ENCODE measurements at regions not wholly inside any gene's neighbourhood (a gene's known extent, or its start where the extent isn't known, plus 50 kb on each side); places are given as distances from the start of the nearest gene placed in this dataset.
"Not testable (repeated sequence)": the region's sequence is repeated elsewhere in the genome, so short reads cannot be mapped to it uniquely, and the experiment has no call there.

DNA sequence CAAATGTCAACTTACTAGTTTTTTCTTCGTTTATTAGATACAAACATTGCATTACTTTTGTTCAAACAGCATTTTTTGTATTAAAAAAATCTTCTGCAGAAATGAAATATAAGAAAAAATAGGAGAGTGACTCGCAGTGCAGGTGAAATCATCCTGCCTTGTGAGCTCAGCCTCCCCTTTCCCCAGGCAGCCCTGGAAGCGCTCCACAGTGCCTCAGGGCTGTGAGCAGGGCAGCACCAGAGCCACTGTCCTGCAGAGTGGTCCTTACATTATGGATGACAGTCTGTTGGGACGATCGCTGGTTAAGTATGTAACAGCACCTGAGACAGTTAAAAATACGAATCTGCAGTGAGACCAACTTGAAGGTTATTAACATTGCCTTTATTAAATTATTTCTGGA, 695.4 kb upstream of the POM121L12 start:
- no peak for DNase-seq

DNA sequence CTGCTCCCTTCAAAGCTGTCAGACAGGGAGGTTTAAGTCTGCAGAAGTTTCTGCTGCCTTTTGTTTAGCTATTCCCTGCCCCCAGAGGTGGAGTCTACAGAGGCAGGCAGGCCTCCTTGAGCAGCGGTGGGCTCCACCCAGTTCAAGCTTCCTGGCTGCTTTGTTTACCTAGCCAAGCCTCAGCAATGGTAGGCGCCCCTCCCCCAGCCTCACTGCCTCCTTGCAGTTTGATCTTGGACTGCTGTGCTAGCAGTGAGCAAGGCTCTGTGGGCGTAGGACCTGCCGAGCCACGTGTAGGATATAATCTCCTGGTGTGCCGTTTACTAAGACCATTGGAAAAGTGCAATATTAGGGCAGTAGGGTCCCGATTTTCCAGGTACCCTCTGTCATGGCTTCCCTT, 707.1 kb upstream of the POM121L12 start:
- H3K36me3 ChIP-seq (ENCODE audit: low read depth); intact Hi-C loops (cut with DNase I, micrococcal nuclease); H3K4me3 ChIP-seq; ATAC-seq; H3K4me1 ChIP-seq (ENCODE audit: low read depth); H3K9me3 ChIP-seq: not testable (repeated sequence)
- peak in 2 of 3 donors; percentile 7 to 23 for DNase-seq

More for the DNA sequence above, 695.4 kb upstream of the POM121L12 start:
- no peaks in the 10 kb centered on the region for H3K4me1 ChIP-seq (ENCODE audit: low read depth)
- intact Hi-C loops (cut with DNase I, micrococcal nuclease) = no loop called here
- no peak for ATAC-seq
- no peaks in the 10 kb centered on the region for H3K36me3 ChIP-seq (ENCODE audit: low read depth)
- H3K9me3 ChIP-seq = no peaks in the 10 kb centered on the region
- TF ChIP-seq, protein P1, sequence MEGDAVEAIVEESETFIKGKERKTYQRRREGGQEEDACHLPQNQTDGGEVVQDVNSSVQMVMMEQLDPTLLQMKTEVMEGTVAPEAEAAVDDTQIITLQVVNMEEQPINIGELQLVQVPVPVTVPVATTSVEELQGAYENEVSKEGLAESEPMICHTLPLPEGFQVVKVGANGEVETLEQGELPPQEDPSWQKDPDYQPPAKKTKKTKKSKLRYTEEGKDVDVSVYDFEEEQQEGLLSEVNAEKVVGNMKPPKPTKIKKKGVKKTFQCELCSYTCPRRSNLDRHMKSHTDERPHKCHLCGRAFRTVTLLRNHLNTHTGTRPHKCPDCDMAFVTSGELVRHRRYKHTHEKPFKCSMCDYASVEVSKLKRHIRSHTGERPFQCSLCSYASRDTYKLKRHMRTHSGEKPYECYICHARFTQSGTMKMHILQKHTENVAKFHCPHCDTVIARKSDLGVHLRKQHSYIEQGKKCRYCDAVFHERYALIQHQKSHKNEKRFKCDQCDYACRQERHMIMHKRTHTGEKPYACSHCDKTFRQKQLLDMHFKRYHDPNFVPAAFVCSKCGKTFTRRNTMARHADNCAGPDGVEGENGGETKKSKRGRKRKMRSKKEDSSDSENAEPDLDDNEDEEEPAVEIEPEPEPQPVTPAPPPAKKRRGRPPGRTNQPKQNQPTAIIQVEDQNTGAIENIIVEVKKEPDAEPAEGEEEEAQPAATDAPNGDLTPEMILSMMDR (IDR thresholded peaks at IDR 0.05) = no peak
- H3K4me3 ChIP-seq = no peak overlapping the region

DNA sequence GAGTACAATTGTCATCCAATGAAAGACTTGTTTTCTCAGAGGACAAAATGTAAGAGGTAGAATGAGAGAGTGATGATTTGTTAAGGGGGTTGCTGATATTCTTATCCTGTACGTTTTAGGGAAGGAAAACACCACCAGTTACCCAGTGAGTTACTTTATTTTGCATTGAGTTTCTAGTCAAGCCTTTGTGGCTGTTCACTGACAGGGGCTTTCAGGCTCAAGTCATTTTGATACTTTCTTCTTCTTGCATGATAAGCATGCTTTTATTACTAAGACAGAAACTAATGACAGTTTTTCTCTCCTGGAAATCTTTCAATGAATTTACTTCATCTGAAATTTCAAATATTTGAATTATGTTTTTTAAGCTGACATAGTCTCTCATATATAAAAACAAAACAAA, 710.2 kb upstream of the POM121L12 start:
- DNase-seq = no peak

DNA sequence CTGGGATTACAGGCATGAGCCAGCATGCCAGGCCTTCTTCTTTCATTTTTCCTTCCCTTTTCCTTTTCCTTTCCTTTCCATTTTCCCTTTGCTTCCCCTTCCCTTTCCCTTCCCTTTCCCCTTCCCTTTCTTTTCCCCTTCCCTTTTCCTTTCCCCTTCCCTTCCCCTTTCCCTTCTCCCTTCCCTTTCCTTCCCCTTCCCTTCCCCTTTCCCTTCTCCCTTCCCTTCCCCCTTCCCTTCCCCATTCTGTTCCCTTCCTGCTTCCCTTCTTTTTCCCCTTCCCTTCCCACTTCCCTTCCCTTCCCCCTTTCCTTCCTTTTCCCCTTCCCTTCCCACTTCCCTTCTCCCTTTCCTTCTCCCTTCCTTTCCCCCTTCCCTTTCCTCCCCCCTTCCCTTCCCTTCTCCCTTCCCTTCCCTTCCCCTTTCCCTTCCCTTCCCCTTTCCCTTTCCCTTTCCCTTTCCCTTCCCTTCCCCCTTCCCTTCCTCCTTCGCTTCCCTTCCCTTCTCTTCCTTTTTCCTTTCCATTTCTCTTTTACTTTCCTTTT, 712.2 kb upstream of the POM121L12 start:
- TF ChIP-seq, protein P1 (IDR thresholded peaks at IDR 0.05) = no peak
- Histone ChIP-seq H3K36me3 (ENCODE audit: low read depth) (no peaks in the 10 kb centered on the region), H3K4me3 (no peak overlapping the region), H3K9me3 (no peaks in the 10 kb centered on the region), H3K4me1 (ENCODE audit: low read depth) (no peaks in the 10 kb centered on the region)
- ATAC-seq = no peak
- intact Hi-C loops (cut with DNase I, micrococcal nuclease) = no loop called here
- no peak for DNase-seq

More for the DNA sequence above, 710.2 kb upstream of the POM121L12 start:
- H3K4me1 ChIP-seq (ENCODE audit: low read depth) = no peaks in the 10 kb centered on the region
- intact Hi-C loops (cut with DNase I, micrococcal nuclease) = no loop called here
- H3K4me3 ChIP-seq = no peak overlapping the region
- H3K36me3 ChIP-seq (ENCODE audit: low read depth) = no peaks in the 10 kb centered on the region
- TF ChIP-seq, protein P1 (IDR thresholded peaks at IDR 0.05) = no peak
- ATAC-seq = no peak
- no peaks in the 10 kb centered on the region for H3K9me3 ChIP-seq

DNA sequence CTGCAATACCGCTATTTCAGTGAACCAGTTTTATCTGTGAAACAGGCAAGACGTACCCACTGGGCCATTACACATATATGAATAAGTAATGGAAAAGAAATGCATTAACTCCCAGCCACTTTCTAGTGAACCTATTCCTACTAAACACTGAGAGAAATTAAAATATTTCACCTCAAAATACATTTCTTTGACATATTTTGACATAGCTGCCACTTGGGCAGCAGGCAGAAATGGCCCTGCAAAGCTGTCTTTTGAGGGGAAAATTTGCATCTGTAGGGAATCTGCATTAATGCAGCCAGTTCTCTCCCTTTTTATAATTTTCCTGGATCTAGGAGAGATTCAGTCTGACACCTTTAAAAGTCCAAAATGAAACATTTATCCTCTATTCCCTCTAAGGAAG, 714.8 kb upstream of the POM121L12 start:
- no peaks in the 10 kb centered on the region for H3K36me3 ChIP-seq (ENCODE audit: low read depth)
- intact Hi-C loops (cut with DNase I, micrococcal nuclease) = no loop called here
- H3K4me3 ChIP-seq = no peak overlapping the region
- no peaks in the 10 kb centered on the region for H3K9me3 ChIP-seq
- ATAC-seq = no peak
- DNase-seq = no peak
- TF ChIP-seq, protein P1 (IDR thresholded peaks at IDR 0.05) = no peak
- no peaks in the 10 kb centered on the region for H3K4me1 ChIP-seq (ENCODE audit: low read depth)

DNA sequence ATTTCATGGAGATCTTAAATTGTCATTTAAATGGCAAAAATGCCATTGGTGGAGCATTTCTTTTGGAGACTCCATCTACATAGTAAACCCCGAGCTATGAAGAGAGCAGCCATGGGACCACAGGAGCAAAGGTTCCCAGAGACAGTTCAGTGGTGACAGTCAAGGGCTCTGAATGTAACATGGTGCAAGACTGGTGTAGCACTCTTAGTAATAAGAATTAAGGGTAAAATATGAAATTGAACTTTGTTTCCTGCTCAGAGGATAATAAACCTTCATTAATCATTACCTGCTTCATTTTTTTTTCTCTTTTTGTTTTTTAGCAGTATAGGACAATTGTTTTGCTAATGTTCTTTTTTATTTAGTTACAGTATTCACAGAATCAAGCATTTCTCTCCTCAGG, 717.5 kb upstream of the POM121L12 start:
- Histone ChIP-seq H3K4me3 (no peak overlapping the region), H3K9me3 (no peaks in the 10 kb centered on the region), H3K36me3 (ENCODE audit: low read depth) (no peaks in the 10 kb centered on the region), H3K4me1 (ENCODE audit: low read depth) (no peaks in the 10 kb centered on the region)
- TF ChIP-seq, protein P1 (IDR thresholded peaks at IDR 0.05) = no peak
- DNase-seq = no peak
- intact Hi-C loops (cut with DNase I, micrococcal nuclease) = no loop called here
- ATAC-seq = no peak
